HG03457 (cell line): ENCODE measurements at regions not wholly inside any gene's neighbourhood (a gene's known extent, or its start where the extent isn't known, plus 50 kb on each side); places are given as distances from the start of the nearest gene placed in this dataset.

Source experiments
- ATAC-seq: cut with Tn5 transposase; IDR thresholded peaks from one replicate; pipeline ENCODE4 v1.9.1; 2021; ENCODE audit warnings: moderate number of reproducible peaks; ENCODE audit not compliant: unreplicated experiment

- no peak for ATAC-seq
These were observed 774.7 kb upstream of the ROBO1 start for GRCh38 chr3:80542456-80542855.

- no peak for ATAC-seq
These were observed 769.9 kb upstream of the ROBO1 start for GRCh38 chr3:80537680-80538079.

GRCh38 chr3:80535286-80535685, 767.5 kb upstream of the ROBO1 start:
- ATAC-seq, result no peak

- no peak for ATAC-seq
These were observed 765.8 kb upstream of the ROBO1 start for GRCh38 chr3:80533553-80533952.

GRCh38 chr3:80526153-80526552, 758.4 kb upstream of the ROBO1 start:
- ATAC-seq, result no peak

GRCh38 chr3:80521081-80521480, 753.3 kb upstream of the ROBO1 start:
- no peak for ATAC-seq

- no peak for ATAC-seq
These were observed 751.6 kb upstream of the ROBO1 start for GRCh38 chr3:80519436-80519835.

- no peak for ATAC-seq
These were observed 728.7 kb upstream of the ROBO1 start for GRCh38 chr3:80496452-80496851.

- ATAC-seq, result no peak
These were observed 724.4 kb upstream of the ROBO1 start for GRCh38 chr3:80492162-80492561.

- no peak for ATAC-seq
These were observed 705.2 kb upstream of the ROBO1 start for GRCh38 chr3:80472961-80473360.

- no peak for ATAC-seq
These were observed 704.7 kb upstream of the ROBO1 start for GRCh38 chr3:80472459-80472858.

GRCh38 chr3:80470433-80470832, 702.6 kb upstream of the ROBO1 start:
- ATAC-seq, result no peak

- ATAC-seq, result no peak
These were observed 697.9 kb upstream of the ROBO1 start for GRCh38 chr3:80465746-80466145.

- no peak for ATAC-seq
These were observed 683.6 kb upstream of the ROBO1 start for GRCh38 chr3:80451393-80451792.

- ATAC-seq, result no peak
These were observed 677.8 kb upstream of the ROBO1 start for GRCh38 chr3:80445641-80446040.

- no peak for ATAC-seq
These were observed 677.3 kb upstream of the ROBO1 start for GRCh38 chr3:80445053-80445452.

GRCh38 chr3:80439490-80439889, 671.7 kb upstream of the ROBO1 start:
- ATAC-seq, result no peak

GRCh38 chr3:80434366-80434765, 666.6 kb upstream of the ROBO1 start:
- ATAC-seq, result no peak

- no peak for ATAC-seq
These were observed 657.2 kb upstream of the ROBO1 start for GRCh38 chr3:80424951-80425350.

GRCh38 chr3:80408030-80408721, 640.4 kb upstream of the ROBO1 start:
- ATAC-seq, result no peak

GRCh38 chr3:80405618-80406017, 637.8 kb upstream of the ROBO1 start:
- ATAC-seq, result no peak

GRCh38 chr3:80395023-80395422, 627.2 kb upstream of the ROBO1 start:
- ATAC-seq, result no peak

- no peak for ATAC-seq
These were observed 623.8 kb upstream of the ROBO1 start for GRCh38 chr3:80391573-80391972.
